IMR-90 (cell line): ENCODE measurements at regions not wholly inside any gene's neighbourhood (a gene's known extent, or its start where the extent isn't known, plus 50 kb on each side); places are given as distances from the start of the nearest gene placed in this dataset.

Experiments
- ATAC-seq: fragments of 200-7000 bp; cut with Tn5 transposase; 2 replicates; pipeline ENCODE4 v1.9.1; 2020; ENCODE audit warnings: low read depth, mild to moderate bottlenecking, moderate library complexity
- BruUV-seq: library from RNA; stranded (reverse); fragments of 400-500 nt; replicated peaks from 2 replicates; lab custom pipeline; 2021; lab: Mats Ljungman, UMichigan
- CTCF ChIA-PET: fragments of 300-600 bp; formaldehyde crosslinking; extraction: SDS; loops from one replicate; lab custom pipeline; 2021; ENCODE audit warnings: antibody characterized with exemption; lab: Yijun Ruan, JAX
- POLR2A ChIA-PET: fragments of 300-600 bp; sonication (Branson Sonifier 250); formaldehyde crosslinking; loops from one replicate; lab custom pipeline; 2022; ENCODE audit warnings: antibody characterized with exemption; ENCODE audit not compliant: unreplicated experiment; lab: Charles Lee
- DNase-seq: peaks from one replicate; pipeline ENCODE4 v3.0.0; 2013
- H2AFZ ChIP-seq: replicated peaks from 2 replicates; pipeline ENCODE3; 2013; ENCODE audit warnings: low read length, mild to moderate bottlenecking; ENCODE audit not compliant: poor library complexity
- H2AK5ac ChIP-seq: 2 replicates; pipeline ENCODE4 v1.6.1; 2013; ENCODE audit warnings: low read depth, low read length, inconsistent platforms
- H2AK9ac ChIP-seq: replicated peaks from 2 replicates; pipeline ENCODE3; 2013; ENCODE audit warnings: mild to moderate bottlenecking, low read depth, low read length, moderate library complexity; ENCODE audit not compliant: poor library complexity
- H2BK120ac ChIP-seq: 2 replicates; pipeline ENCODE4 v1.6.1; 2013; ENCODE audit warnings: low read depth, low read length, inconsistent platforms
- H2BK15ac ChIP-seq: 3 replicates; pipeline ENCODE4 v1.6.1; 2013; ENCODE audit warnings: low read depth, low read length, inconsistent platforms
- H2BK20ac ChIP-seq: 2 replicates; pipeline ENCODE4 v1.6.1; 2013; ENCODE audit warnings: low read depth, mild to moderate bottlenecking, inconsistent platforms, low read length, moderate library complexity
- H2BK5ac ChIP-seq: 2 replicates; pipeline ENCODE4 v1.6.1; 2013; ENCODE audit warnings: mild to moderate bottlenecking, low read depth, low read length, inconsistent platforms; ENCODE audit not compliant: poor library complexity, severe bottlenecking
- H3K14ac ChIP-seq: replicated peaks from 2 replicates; pipeline ENCODE4 v1.6.1; 2013; ENCODE audit warnings: low read depth, low read length, inconsistent platforms
- H3K18ac ChIP-seq: 2 replicates; pipeline ENCODE4 v1.6.1; 2013; ENCODE audit warnings: low read depth, low read length, control low read depth
- H3K23ac ChIP-seq: 2 replicates; pipeline ENCODE4 v1.6.1; 2013; ENCODE audit warnings: low read depth, low read length, inconsistent platforms
- H3K27ac ChIP-seq: 2 replicates; pipeline ENCODE4 v1.5.1; 2013; ENCODE audit warnings: mild to moderate bottlenecking, control low read depth, low read length; ENCODE audit not compliant: insufficient read depth
- H3K27me3 ChIP-seq: 2 replicates; pipeline ENCODE4 v1.6.1; 2013; ENCODE audit warnings: low read length; ENCODE audit not compliant: control insufficient read depth, insufficient read depth
- H3K36me3 ChIP-seq: 2 replicates; pipeline ENCODE4 v1.6.1; 2013; ENCODE audit warnings: low read length, mixed read lengths; ENCODE audit not compliant: control insufficient read depth, insufficient read depth
- H3K4ac ChIP-seq: 2 replicates; pipeline ENCODE4 v1.6.1; 2013; ENCODE audit warnings: low read depth, low read length, inconsistent platforms
- H3K4me1 ChIP-seq: 2 replicates; pipeline ENCODE4 v1.6.1; 2013; ENCODE audit warnings: low read length, mixed read lengths; ENCODE audit not compliant: control insufficient read depth, insufficient read depth
- H3K4me2 ChIP-seq: 2 replicates; pipeline ENCODE4 v1.6.1; 2013; ENCODE audit warnings: low read depth, mild to moderate bottlenecking, control low read depth, low read length, moderate library complexity
- H3K4me3 ChIP-seq: 2 replicates; pipeline ENCODE4 v1.5.1; 2013; ENCODE audit warnings: low read depth, mild to moderate bottlenecking, control low read depth, low read length, moderate library complexity; ENCODE audit not compliant: insufficient read depth
- H3K56ac ChIP-seq: 2 replicates; pipeline ENCODE4 v1.6.1; 2013; ENCODE audit warnings: low read length, inconsistent platforms; ENCODE audit not compliant: insufficient read depth; ENCODE audit errors: extremely low read depth
- H3K79me1 ChIP-seq, 2 experiments: 2 replicates each; pipeline ENCODE4 v1.6.1; 2013; ENCODE audit warnings: low read length in 2 of 2, inconsistent platforms in 1 of 2, low read depth in 1 of 2
- H3K9ac ChIP-seq: 2 replicates; pipeline ENCODE4 v1.6.1; 2013; ENCODE audit warnings: low read depth, low read length, control low read depth
- H3K9me1 ChIP-seq: 2 replicates; pipeline ENCODE4 v1.6.1; 2013; ENCODE audit warnings: low read length, inconsistent platforms; ENCODE audit not compliant: insufficient read depth
- H3K9me3 ChIP-seq: 2 replicates; pipeline ENCODE4 v1.6.1; 2013; ENCODE audit warnings: low read length; ENCODE audit not compliant: control insufficient read depth, insufficient read depth
- H4K20me1 ChIP-seq: 2 replicates; pipeline ENCODE4 v1.6.1; 2013; ENCODE audit warnings: low read length, inconsistent platforms; ENCODE audit not compliant: insufficient read depth
- H4K5ac ChIP-seq: 2 replicates; pipeline ENCODE4 v1.6.1; 2013; ENCODE audit warnings: mild to moderate bottlenecking, low read depth, low read length, control low read depth
- H4K8ac ChIP-seq, 2 experiments: 2 replicates each; pipeline ENCODE4 v1.6.1; 2013; ENCODE audit warnings: low read depth in 2 of 2, low read length in 2 of 2, control low read depth in 1 of 2, inconsistent platforms in 1 of 2
- H4K91ac ChIP-seq: 2 replicates; pipeline ENCODE4 v1.6.1; 2013; ENCODE audit warnings: low read depth, low read length, inconsistent platforms; ENCODE audit not compliant: insufficient read depth
- BHLHE40 ChIP-seq: fragments of 150-350 bp; IDR thresholded peaks from 2 replicates; pipeline ENCODE4 v1.6.1; 2016; ENCODE audit warnings: mild to moderate bottlenecking, low read depth, low read length
- CEBPB ChIP-seq: IDR thresholded peaks from 2 replicates; pipeline ENCODE4 v1.6.1; 2012; ENCODE audit warnings: low read depth, low read length, improper control_type of control experiment
- MAZ ChIP-seq: IDR thresholded peaks from 2 replicates; pipeline ENCODE4 v1.6.1; 2012; ENCODE audit warnings: low read depth, mild to moderate bottlenecking, low read length, improper control_type of control experiment, moderate library complexity, borderline replicate concordance
- MXI1 ChIP-seq: IDR thresholded peaks from 2 replicates; pipeline ENCODE4 v1.6.1; 2012; ENCODE audit warnings: low read depth, mild to moderate bottlenecking, low read length, moderate library complexity, borderline replicate concordance
- NFE2L2 ChIP-seq: fragments of 150-350 bp; IDR thresholded peaks from 2 replicates; pipeline ENCODE4 v1.6.1; 2016; ENCODE audit warnings: low read depth, mild to moderate bottlenecking, low read length
- RAD21 ChIP-seq: IDR thresholded peaks from 2 replicates; pipeline ENCODE4 v1.6.1; 2012; ENCODE audit warnings: low read length, improper control_type of control experiment
- WGBS, 2 experiments: methylation state at CpG; one replicate each; pipeline versions ENCODE4 v1.1.5 to v1.1.7; 2013; ENCODE audit warnings: missing lambda C conversion rate in 2 of 2; ENCODE audit not compliant: insufficient read length in 1 of 2; ENCODE audit errors: extremely low coverage in 2 of 2; 5-methylcytosine and 5-hydroxymethylcytosine counted together
- dilution Hi-C: fragments of 300-500 bp; cut with HindIII; formaldehyde crosslinking; loops from one replicate; pipeline ENCODE4 v1.14.3; 2018; ENCODE audit warnings: low sequenced_read_pairs; ENCODE audit not compliant: unreplicated experiment
- in situ Hi-C: fragments of 300-500 bp; cut with MboI; formaldehyde crosslinking; loops from 3 replicates; pipeline ENCODE4 v1.14.3; 2019; ENCODE audit warnings: low sequenced_read_pairs, inconsistent platforms, mixed read lengths
- intact Hi-C: fragments of 100-400 bp; cut with micrococcal nuclease; formaldehyde crosslinking; loops from 2 replicates; pipeline ENCODE4 v1.10.0; 2022
- TF ChIP-seq, protein P1 (sequence below): fragments of 150-350 bp; IDR thresholded peaks from 2 replicates; pipeline ENCODE4 v1.6.1; 2017; ENCODE audit warnings: mild to moderate bottlenecking, antibody characterized with exemption, low read length, low read depth
- TF ChIP-seq, protein P2 (sequence below): conservative IDR thresholded peaks from 2 replicates; pipeline ENCODE4 v1.5.1; 2012; ENCODE audit warnings: mild to moderate bottlenecking, low read depth, low read length, improper control_type of control experiment
- TF ChIP-seq, protein P3 (sequence below): fragments of 150-350 bp; IDR thresholded peaks from 2 replicates; pipeline ENCODE4 v1.6.1; 2016; ENCODE audit warnings: low read depth, mild to moderate bottlenecking, low read length, moderate library complexity, borderline replicate concordance

DNA sequence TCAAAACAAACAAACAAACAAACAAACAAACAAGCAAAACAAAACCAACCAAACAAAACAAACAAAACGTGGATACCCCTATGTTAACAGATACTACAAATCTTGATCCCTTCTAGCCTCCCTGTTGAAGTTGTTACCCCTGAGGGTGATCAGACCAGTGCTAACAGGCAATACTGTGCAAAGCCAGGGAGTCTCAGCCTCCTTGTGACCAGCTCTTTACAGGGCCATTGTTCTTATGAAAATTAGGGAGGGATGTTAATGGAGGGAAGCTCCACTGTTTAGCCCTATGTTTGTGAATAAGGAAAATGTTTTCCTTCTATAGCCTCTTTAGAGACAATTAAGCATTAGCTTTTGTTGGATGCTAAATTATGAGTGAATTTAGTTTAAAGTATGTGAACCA is 1072.1 kb upstream of the WWC1 start:
- no TSS peak for BruUV-seq
- no peak overlapping the region for H3K56ac ChIP-seq
- H2BK5ac ChIP-seq, result no peak overlapping the region
- H4K91ac ChIP-seq, result no peak overlapping the region
- no peak overlapping the region for H2AFZ ChIP-seq
- no peak overlapping the region for H4K5ac ChIP-seq
- no peaks in the 10 kb centered on the region for H4K20me1 ChIP-seq
- H3K4me3 ChIP-seq, result no peak overlapping the region
- H2BK15ac ChIP-seq, result no peak overlapping the region
- no peak overlapping the region for H2AK5ac ChIP-seq
- no peak overlapping the region for H2BK120ac ChIP-seq
- CTCF ChIA-PET, result no interaction called here
- intact Hi-C loops, result no loop called here
- H2BK20ac ChIP-seq, result no peak overlapping the region
- dilution Hi-C loops, result no loop called here
- H2AK9ac ChIP-seq, result no peak overlapping the region
- in situ Hi-C loops, result no loop called here
- H3K9ac ChIP-seq, result no peak overlapping the region
- H4K8ac ChIP-seq, result no peak overlapping the region
- no peak overlapping the region for H3K18ac ChIP-seq
- H3K27ac ChIP-seq, result no peak overlapping the region
- no peak overlapping the region for H3K4me2 ChIP-seq
- DNase-seq (no peak), ATAC-seq (no peak)
- no peak for TF ChIP-seq BHLHE40
- TF ChIP-seq, protein P1, sequence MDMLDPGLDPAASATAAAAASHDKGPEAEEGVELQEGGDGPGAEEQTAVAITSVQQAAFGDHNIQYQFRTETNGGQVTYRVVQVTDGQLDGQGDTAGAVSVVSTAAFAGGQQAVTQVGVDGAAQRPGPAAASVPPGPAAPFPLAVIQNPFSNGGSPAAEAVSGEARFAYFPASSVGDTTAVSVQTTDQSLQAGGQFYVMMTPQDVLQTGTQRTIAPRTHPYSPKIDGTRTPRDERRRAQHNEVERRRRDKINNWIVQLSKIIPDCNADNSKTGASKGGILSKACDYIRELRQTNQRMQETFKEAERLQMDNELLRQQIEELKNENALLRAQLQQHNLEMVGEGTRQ, result no peak
- TF ChIP-seq CEBPB, result no peak
- no peak for TF ChIP-seq NFE2L2
- TF ChIP-seq, protein P2, sequence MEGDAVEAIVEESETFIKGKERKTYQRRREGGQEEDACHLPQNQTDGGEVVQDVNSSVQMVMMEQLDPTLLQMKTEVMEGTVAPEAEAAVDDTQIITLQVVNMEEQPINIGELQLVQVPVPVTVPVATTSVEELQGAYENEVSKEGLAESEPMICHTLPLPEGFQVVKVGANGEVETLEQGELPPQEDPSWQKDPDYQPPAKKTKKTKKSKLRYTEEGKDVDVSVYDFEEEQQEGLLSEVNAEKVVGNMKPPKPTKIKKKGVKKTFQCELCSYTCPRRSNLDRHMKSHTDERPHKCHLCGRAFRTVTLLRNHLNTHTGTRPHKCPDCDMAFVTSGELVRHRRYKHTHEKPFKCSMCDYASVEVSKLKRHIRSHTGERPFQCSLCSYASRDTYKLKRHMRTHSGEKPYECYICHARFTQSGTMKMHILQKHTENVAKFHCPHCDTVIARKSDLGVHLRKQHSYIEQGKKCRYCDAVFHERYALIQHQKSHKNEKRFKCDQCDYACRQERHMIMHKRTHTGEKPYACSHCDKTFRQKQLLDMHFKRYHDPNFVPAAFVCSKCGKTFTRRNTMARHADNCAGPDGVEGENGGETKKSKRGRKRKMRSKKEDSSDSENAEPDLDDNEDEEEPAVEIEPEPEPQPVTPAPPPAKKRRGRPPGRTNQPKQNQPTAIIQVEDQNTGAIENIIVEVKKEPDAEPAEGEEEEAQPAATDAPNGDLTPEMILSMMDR, result no peak
- TF ChIP-seq MAZ, result no peak
- TF ChIP-seq, protein P3, sequence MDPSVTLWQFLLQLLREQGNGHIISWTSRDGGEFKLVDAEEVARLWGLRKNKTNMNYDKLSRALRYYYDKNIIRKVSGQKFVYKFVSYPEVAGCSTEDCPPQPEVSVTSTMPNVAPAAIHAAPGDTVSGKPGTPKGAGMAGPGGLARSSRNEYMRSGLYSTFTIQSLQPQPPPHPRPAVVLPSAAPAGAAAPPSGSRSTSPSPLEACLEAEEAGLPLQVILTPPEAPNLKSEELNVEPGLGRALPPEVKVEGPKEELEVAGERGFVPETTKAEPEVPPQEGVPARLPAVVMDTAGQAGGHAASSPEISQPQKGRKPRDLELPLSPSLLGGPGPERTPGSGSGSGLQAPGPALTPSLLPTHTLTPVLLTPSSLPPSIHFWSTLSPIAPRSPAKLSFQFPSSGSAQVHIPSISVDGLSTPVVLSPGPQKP, result no peak
- TF ChIP-seq MXI1, result no peak
- TF ChIP-seq RAD21, result no peak
- no CpG with 5 or more reads among the region's 1 CpG for WGBS, 2 experiments
- no peaks in the 10 kb centered on the region for H3K27me3 ChIP-seq
- H3K36me3 ChIP-seq, result no peaks in the 10 kb centered on the region
- H3K79me1 ChIP-seq, result no peaks in the 10 kb centered on the region
- no peaks in the 10 kb centered on the region for H3K4me1 ChIP-seq
- H3K9me3 ChIP-seq, result no peaks in the 10 kb centered on the region
- no peak overlapping the region for H3K23ac ChIP-seq
- no peaks in the 10 kb centered on the region for H3K9me1 ChIP-seq
- POLR2A ChIA-PET, result no interaction called here
- H3K14ac ChIP-seq, result no peak overlapping the region
- no peak overlapping the region for H3K4ac ChIP-seq
